Uterus (tissue), 3 donors: ENCODE measurements at regions not wholly inside any gene's neighbourhood (a gene's known extent, or its start where the extent isn't known, plus 50 kb on each side); places are given as distances from the start of the nearest gene placed in this dataset.

Experiments used
- DNase-seq, 2 donors: peaks; one replicate each; pipeline ENCODE4 v3.0.0-alpha.2; 2019 to 2020
- H3K27ac ChIP-seq, 2 donors: fragments of 200-600 bp; sonication (generic); 1 replicate in 1 of 2; 2 replicates in 1 of 2; pipeline ENCODE4 v1.5.1; 2016 to 2018
- H3K27me3 ChIP-seq, 2 donors: fragments of 200-600 bp; sonication (generic); one replicate each; pipeline ENCODE4 v1.5.1; 2018 to 2019; ENCODE audit warnings: control low read depth in 1 of 2
- H3K36me3 ChIP-seq, 2 donors: fragments of 200-600 bp; sonication (generic); one replicate each; pipeline ENCODE4 v1.5.1; 2019; ENCODE audit warnings: control low read depth in 1 of 2
- H3K4me1 ChIP-seq, 2 donors: fragments of 200-600 bp; sonication (generic); one replicate each; pipeline ENCODE4 v1.5.1; 2018 to 2019; ENCODE audit warnings: control low read depth in 1 of 2
- H3K4me3 ChIP-seq, 2 donors: fragments of 200-600 bp; sonication (generic); 1 replicate in 1 of 2; 2 replicates in 1 of 2; pipeline ENCODE4 v1.5.1; 2018 to 2019; ENCODE audit warnings: mild to moderate bottlenecking in 1 of 2
- H3K9me3 ChIP-seq, 2 donors: fragments of 200-600 bp; sonication (generic); one replicate each; pipeline ENCODE4 v1.5.1; 2019; ENCODE audit warnings: control low read depth in 1 of 2
- CTCF ChIP-seq, 4 experiments: fragments of 200-600 bp in 2 of 4; fragments of 450-650 bp in 2 of 4; sonication (generic) in 2 of 4; IDR thresholded peaks; one replicate each; pipeline ENCODE4 v1.5.1; 2016 to 2019; ENCODE audit warnings: antibody characterized with exemption in 4 of 4, mild to moderate bottlenecking in 2 of 4, moderate library complexity in 1 of 4
- POLR2A ChIP-seq, 2 donors: fragments of 450-650 bp; IDR thresholded peaks; one replicate each; pipeline ENCODE4 v1.6.1; 2016; ENCODE audit warnings: antibody characterized with exemption in 2 of 2, mild to moderate bottlenecking in 1 of 2, moderate library complexity in 1 of 2
- intact Hi-C: fragments of 100-400 bp; cut with DNase I; formaldehyde crosslinking; loops from one replicate; pipeline ENCODE4 v1.15.1; 2023; ENCODE audit warnings: low total_unique reads
- donor health status: DM: yes; HTN: yes; CAD: no.

- Histone ChIP-seq H3K4me3 (no peak overlapping the region), H3K4me1 (no peaks in the 10 kb centered on the region), H3K9me3 (no peaks in the 10 kb centered on the region), H3K36me3 (no peaks in the 10 kb centered on the region), H3K27ac (no peak overlapping the region), H3K27me3 (no peaks in the 10 kb centered on the region)
- no peak for DNase-seq
- no peak for TF ChIP-seq POLR2A (IDR thresholded peaks at IDR 0.05)
- no peak for TF ChIP-seq CTCF (IDR thresholded peaks at IDR 0.05)
- intact Hi-C loops: loop anchor here (10.0 kb wide), 1 partner anchor 138 kb away; no protein-coding TSS in a partner anchor
Observed at GRCh38 chr1:192476802-192477298, 98.7 kb upstream of the RGS1 start.

GRCh38 chr1:192477630-192478029, 97.9 kb upstream of the RGS1 start:
- Histone ChIP-seq H3K27me3 (no peaks in the 10 kb centered on the region), H3K27ac (no peak overlapping the region), H3K4me1 (no peaks in the 10 kb centered on the region), H3K9me3 (no peaks in the 10 kb centered on the region), H3K4me3 (no peak overlapping the region), H3K36me3 (no peaks in the 10 kb centered on the region)
- intact Hi-C loops: loop anchor here (10.0 kb wide), 1 partner anchor 137 kb away; no protein-coding TSS in a partner anchor
- DNase-seq: no peak
- no peak for TF ChIP-seq POLR2A (IDR thresholded peaks at IDR 0.05)
- TF ChIP-seq CTCF (IDR thresholded peaks at IDR 0.05): peak; percentile 54 to 79 (median 66)

- H3K9me3 ChIP-seq: no peaks in the 10 kb centered on the region
- TF ChIP-seq POLR2A (IDR thresholded peaks at IDR 0.05) (no peak), CTCF (IDR thresholded peaks at IDR 0.05) (no peak)
- H3K36me3 ChIP-seq: no peaks in the 10 kb centered on the region
- peaks cover 0 to 18% of the 10 kb centered on the region in 2 donors for H3K4me1 ChIP-seq
- H3K4me3 ChIP-seq: no peak overlapping the region
- peak; percentile 75 to 89 for DNase-seq
- intact Hi-C loops: no loop called here
- peak overlapping the region; percentile 64 to 86 for H3K27ac ChIP-seq
- H3K27me3 ChIP-seq: no peaks in the 10 kb centered on the region
Observed at GRCh38 chr1:192485692-192486436, 89.7 kb upstream of the RGS1 start.

- Histone ChIP-seq H3K4me1 (peaks cover 0 to 18% of the 10 kb centered on the region in 2 donors), H3K4me3 (no peak overlapping the region), H3K27me3 (no peaks in the 10 kb centered on the region), H3K36me3 (no peaks in the 10 kb centered on the region), H3K27ac (peak overlapping the region; percentile 74 to 92), H3K9me3 (no peaks in the 10 kb centered on the region)
- TF ChIP-seq POLR2A (IDR thresholded peaks at IDR 0.05): no peak
- TF ChIP-seq CTCF (IDR thresholded peaks at IDR 0.05): no peak
- intact Hi-C loops: no loop called here
- DNase-seq: no peak
Observed at GRCh38 chr1:192488058-192488457, 87.5 kb upstream of the RGS1 start.

GRCh38 chr1:192489047-192489446, 86.5 kb upstream of the RGS1 start:
- no peaks in the 10 kb centered on the region for H3K27me3 ChIP-seq

More at GRCh38 chr1:192489047-192489446, 86.5 kb upstream of the RGS1 start:
- no peak for TF ChIP-seq POLR2A (IDR thresholded peaks at IDR 0.05)
- TF ChIP-seq CTCF (IDR thresholded peaks at IDR 0.05): no peak
- peak overlapping the region; percentile 74 to 92 for H3K27ac ChIP-seq
- intact Hi-C loops: no loop called here
- peaks cover 0 to 18% of the 10 kb centered on the region in 2 donors for H3K4me1 ChIP-seq
- no peak for DNase-seq
- peaks cover 0 to 2% of the 10 kb centered on the region in 2 donors for H3K36me3 ChIP-seq
- H3K9me3 ChIP-seq: no peaks in the 10 kb centered on the region
- no peak overlapping the region for H3K4me3 ChIP-seq
